K562 (cell line): ENCODE measurements at regions not wholly inside any gene's neighbourhood (a gene's known extent, or its start where the extent isn't known, plus 50 kb on each side); places are given as distances from the start of the nearest gene placed in this dataset.

Experiments used
- ATAC-seq: fragments of 200-7000 bp; cut with Tn5 transposase; 3 replicates; pipeline ENCODE4 v1.9.1; 2020; ENCODE audit warnings: moderate library complexity
- BruUV-seq: library from RNA; stranded (reverse); fragments of 400-500 nt; replicated peaks from 2 replicates; lab custom pipeline; 2021; lab: Mats Ljungman, UMichigan
- CTCF ChIA-PET: fragments of 300-600 bp; formaldehyde crosslinking; extraction: SDS; loops from one replicate; lab custom pipeline; 2021; ENCODE audit warnings: low intra/inter-chr PET ratio; lab: Yijun Ruan, JAX
- POLR2A ChIA-PET: fragments of 300-600, 350-650 bp; sonication (Branson Sonifier 250); formaldehyde crosslinking; extraction: SDS; loops from one replicate; lab custom pipeline; 2021; ENCODE audit warnings: antibody characterized with exemption, inconsistent platforms; lab: Yijun Ruan, JAX
- DNase-seq, 4 experiments: peaks; one replicate each; pipeline versions ENCODE4 v3.0.0 to v3.0.0-alpha.2; 2011 to 2018; ENCODE audit warnings: low spot score in 3 of 4, mixed read lengths in 3 of 4; ENCODE audit errors: extremely low read depth in 1 of 4
- FAIRE-seq: peaks from 2 replicates; lab custom pipeline; 2011; peaks lifted over from hg19 to GRCh38; lab: Jason Lieb, UNC
- H2AFZ ChIP-seq: 2 replicates; pipeline ENCODE4 v1.6.0; 2011; ENCODE audit warnings: low read depth, low read length, control low read depth, inconsistent platforms
- H3K27ac ChIP-seq: fragments of 200-600 bp; 3 replicates; pipeline ENCODE4 v1.8.0; 2011; ENCODE audit warnings: low read depth, mild to moderate bottlenecking, control low read depth, inconsistent platforms, low read length, moderate library complexity, mixed read lengths; ENCODE audit errors: extremely low read depth
- H3K27me3 ChIP-seq, 2 experiments: fragments of 300-600 bp in 1 of 2; 2 replicates in 1 of 2; 3 replicates in 1 of 2; pipeline versions ENCODE4 v1.6.0 to v1.8.0; 2011; ENCODE audit warnings: inconsistent platforms in 2 of 2, low read length in 2 of 2, mild to moderate bottlenecking in 1 of 2, mixed read lengths in 1 of 2, moderate library complexity in 1 of 2; ENCODE audit not compliant: control insufficient read depth in 2 of 2, insufficient read depth in 2 of 2
- H3K36me3 ChIP-seq: fragments of 300-600 bp; 3 replicates; pipeline ENCODE4 v1.8.0; 2011; ENCODE audit warnings: mild to moderate bottlenecking, low read length, inconsistent platforms; ENCODE audit not compliant: control insufficient read depth, insufficient read depth
- H3K4me1 ChIP-seq, 2 experiments: fragments of 200-600 bp in 1 of 2; replicated peaks in 1 of 2; 2 replicates in 1 of 2; 3 replicates in 1 of 2; pipeline versions ENCODE4 v1.5.1 to v1.8.0; 2011; ENCODE audit warnings: inconsistent platforms in 2 of 2, low read length in 2 of 2, mild to moderate bottlenecking in 1 of 2, mixed read lengths in 1 of 2, moderate library complexity in 1 of 2; ENCODE audit not compliant: control insufficient read depth in 2 of 2, insufficient read depth in 2 of 2
- H3K4me2 ChIP-seq: 2 replicates; pipeline ENCODE4 v1.6.1; 2011; ENCODE audit warnings: low read length, control low read depth, inconsistent platforms, mixed read lengths; ENCODE audit not compliant: insufficient read depth
- H3K4me3 ChIP-seq: fragments of 200-600 bp; sonication (generic), shearing (Covaris generic); 2 replicates; pipeline ENCODE4 v1.5.1; 2016; ENCODE audit warnings: control low read depth, inconsistent platforms
- H3K79me2 ChIP-seq: fragments of 200-600 bp; 3 replicates; pipeline ENCODE4 v1.8.0; 2011; ENCODE audit warnings: low read length, inconsistent platforms; ENCODE audit not compliant: control insufficient read depth, insufficient read depth
- H3K9ac ChIP-seq, 2 experiments: 2 replicates each; pipeline versions ENCODE4 v1.6.0 to v1.6.1; 2011; ENCODE audit warnings: low read depth in 2 of 2, low read length in 2 of 2, control low read depth in 1 of 2, inconsistent platforms in 1 of 2, mild to moderate bottlenecking in 1 of 2, mixed read lengths in 1 of 2; ENCODE audit not compliant: insufficient read depth in 1 of 2
- H3K9me1 ChIP-seq: one replicate; pipeline ENCODE4 v1.6.0; 2011; ENCODE audit warnings: inconsistent platforms, mild to moderate bottlenecking, low read length, moderate library complexity; ENCODE audit not compliant: control insufficient read depth, insufficient read depth
- H3K9me3 ChIP-seq: replicated peaks from 2 replicates; pipeline ENCODE4 v1.5.1; 2011; ENCODE audit warnings: low read depth, low read length, inconsistent platforms; ENCODE audit not compliant: control insufficient read depth, insufficient read depth
- H4K20me1 ChIP-seq: replicated peaks from 2 replicates; pipeline ENCODE4 v1.6.1; 2011; ENCODE audit warnings: low read length, inconsistent platforms, mixed read lengths; ENCODE audit not compliant: control insufficient read depth, insufficient read depth
- ELF2 ChIP-seq: fragments of 250-450 bp; sonication (Bioruptor Pico); IDR thresholded peaks from 2 replicates; pipeline ENCODE4 v1.5.0; 2021; ENCODE audit warnings: mild to moderate bottlenecking
- FOS ChIP-seq: IDR thresholded peaks from 3 replicates; pipeline ENCODE4 v1.6.1; 2011; ENCODE audit not compliant: insufficient read length; ENCODE audit errors: extremely low read depth
- HSF4 ChIP-seq: fragments of 250-450 bp; sonication (Bioruptor Pico); IDR thresholded peaks from 2 replicates; pipeline ENCODE4 v2.1.2; 2022; ENCODE audit warnings: mild to moderate bottlenecking, moderate library complexity, borderline replicate concordance
- SLC30A9 ChIP-seq: fragments of 250-450 bp; sonication (Bioruptor Pico); IDR thresholded peaks from 2 replicates; pipeline ENCODE4 v1.8.0; 2022; ENCODE audit warnings: mild to moderate bottlenecking, moderate library complexity
- ZFP1 ChIP-seq: fragments of 450-650 bp; formaldehyde crosslinking; IDR thresholded peaks from 2 replicates; pipeline ENCODE4 v1.4.0; 2020; ENCODE audit warnings: mild to moderate bottlenecking, mixed read lengths
- WGBS: fragments of 100-300 bp; shearing (Covaris generic); methylation state at CpG from one replicate; pipeline ENCODE4 v1.1.6; 2016; ENCODE audit warnings: low coverage, mixed read lengths; ENCODE audit not compliant: insufficient coverage; ENCODE audit errors: missing lambda C conversion rate; 5-methylcytosine and 5-hydroxymethylcytosine counted together
- in situ Hi-C: fragments of 300-500 bp; cut with MboI; formaldehyde crosslinking; loops from 4 replicates; pipeline ENCODE4 v1.15.0; 2018; ENCODE audit warnings: inconsistent platforms, mixed read lengths
- intact Hi-C: fragments of 100-400 bp; cut with micrococcal nuclease; formaldehyde crosslinking; loops from 2 replicates; pipeline ENCODE4 v1.14.2; 2022
- TF ChIP-seq, protein P1 (sequence below): sonication (generic); formaldehyde crosslinking; IDR thresholded peaks from 2 replicates; pipeline ENCODE4 v1.8.1; 2023; ENCODE audit warnings: mild to moderate bottlenecking, missing genetic modification reagents, moderate library complexity
- TF ChIP-seq, protein P2 (sequence below): sonication (generic); formaldehyde crosslinking; IDR thresholded peaks from 2 replicates; pipeline ENCODE4 v1.8.1; 2023; ENCODE audit warnings: mild to moderate bottlenecking, missing genetic modification reagents
- TF ChIP-seq, protein P3 (sequence below): sonication (generic); formaldehyde crosslinking; IDR thresholded peaks from 2 replicates; pipeline ENCODE4 v1.8.0; 2022; ENCODE audit warnings: missing genetic modification reagents, mild to moderate bottlenecking, borderline replicate concordance
- TF ChIP-seq, protein P4 (sequence below): sonication (generic); formaldehyde crosslinking; IDR thresholded peaks from 2 replicates; pipeline ENCODE4 v1.8.0; 2023; ENCODE audit warnings: mild to moderate bottlenecking, missing genetic modification reagents

DNA sequence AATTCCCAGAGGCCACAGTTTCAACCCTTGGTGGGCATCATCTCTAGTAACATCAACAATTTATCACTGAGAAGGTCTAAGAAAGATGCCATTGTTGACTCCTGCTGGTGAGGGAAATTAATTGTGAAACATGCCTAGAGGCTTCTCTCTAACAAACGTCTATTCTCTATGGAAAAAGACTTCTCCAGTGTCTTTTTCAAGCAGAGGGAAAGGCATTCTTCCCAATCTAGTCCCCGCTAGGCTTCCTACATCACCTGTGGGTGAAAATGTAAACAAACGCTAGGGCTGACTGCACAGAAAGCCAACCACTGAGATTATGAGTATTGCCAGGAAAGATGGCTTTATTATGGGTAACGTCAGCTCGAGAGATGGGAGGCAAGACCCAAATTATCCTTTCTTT is 677.4 kb downstream of the NCAM2 start:
- no peaks in the 10 kb centered on the region for H3K9me3 ChIP-seq
- in situ Hi-C loops (loop anchor here (25.0 kb wide), 1 partner anchor 663 kb away; no protein-coding TSS in a partner anchor), intact Hi-C loops (no loop called here)
- H3K9me1 ChIP-seq: no peaks in the 10 kb centered on the region
- H3K4me3 ChIP-seq: no peak overlapping the region
- H3K9ac ChIP-seq: no peak overlapping the region
- BruUV-seq: no TSS peak
- H3K36me3 ChIP-seq: no peaks in the 10 kb centered on the region
- no peak for ATAC-seq
- H2AFZ ChIP-seq: no peak overlapping the region
- CTCF ChIA-PET: no interaction called here
- 0% methylated on average over 5 of the region's 5 CpGs for whole genome bisulfite sequencing
- no peak for FAIRE-seq
- POLR2A ChIA-PET: no interaction called here
- no peaks in the 10 kb centered on the region for H3K4me1 ChIP-seq
- H3K27ac ChIP-seq: no peak overlapping the region
- H3K4me2 ChIP-seq: no peak overlapping the region
- H3K27me3 ChIP-seq: no peaks in the 10 kb centered on the region
- H3K79me2 ChIP-seq: no peaks in the 10 kb centered on the region
- H4K20me1 ChIP-seq: no peaks in the 10 kb centered on the region
- no peak for DNase-seq
- TF ChIP-seq ELF2 (no peak), FOS (no peak), SLC30A9 (CRISPR knock-in tag) (no peak), HSF4 (CRISPR knock-in tag) (no peak), ZFP1 (CRISPR knock-in tag) (no peak)
- TF ChIP-seq, protein P1, sequence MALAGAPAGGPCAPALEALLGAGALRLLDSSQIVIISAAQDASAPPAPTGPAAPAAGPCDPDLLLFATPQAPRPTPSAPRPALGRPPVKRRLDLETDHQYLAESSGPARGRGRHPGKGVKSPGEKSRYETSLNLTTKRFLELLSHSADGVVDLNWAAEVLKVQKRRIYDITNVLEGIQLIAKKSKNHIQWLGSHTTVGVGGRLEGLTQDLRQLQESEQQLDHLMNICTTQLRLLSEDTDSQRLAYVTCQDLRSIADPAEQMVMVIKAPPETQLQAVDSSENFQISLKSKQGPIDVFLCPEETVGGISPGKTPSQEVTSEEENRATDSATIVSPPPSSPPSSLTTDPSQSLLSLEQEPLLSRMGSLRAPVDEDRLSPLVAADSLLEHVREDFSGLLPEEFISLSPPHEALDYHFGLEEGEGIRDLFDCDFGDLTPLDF (CRISPR knock-in tag): no peak
- TF ChIP-seq, protein P2, sequence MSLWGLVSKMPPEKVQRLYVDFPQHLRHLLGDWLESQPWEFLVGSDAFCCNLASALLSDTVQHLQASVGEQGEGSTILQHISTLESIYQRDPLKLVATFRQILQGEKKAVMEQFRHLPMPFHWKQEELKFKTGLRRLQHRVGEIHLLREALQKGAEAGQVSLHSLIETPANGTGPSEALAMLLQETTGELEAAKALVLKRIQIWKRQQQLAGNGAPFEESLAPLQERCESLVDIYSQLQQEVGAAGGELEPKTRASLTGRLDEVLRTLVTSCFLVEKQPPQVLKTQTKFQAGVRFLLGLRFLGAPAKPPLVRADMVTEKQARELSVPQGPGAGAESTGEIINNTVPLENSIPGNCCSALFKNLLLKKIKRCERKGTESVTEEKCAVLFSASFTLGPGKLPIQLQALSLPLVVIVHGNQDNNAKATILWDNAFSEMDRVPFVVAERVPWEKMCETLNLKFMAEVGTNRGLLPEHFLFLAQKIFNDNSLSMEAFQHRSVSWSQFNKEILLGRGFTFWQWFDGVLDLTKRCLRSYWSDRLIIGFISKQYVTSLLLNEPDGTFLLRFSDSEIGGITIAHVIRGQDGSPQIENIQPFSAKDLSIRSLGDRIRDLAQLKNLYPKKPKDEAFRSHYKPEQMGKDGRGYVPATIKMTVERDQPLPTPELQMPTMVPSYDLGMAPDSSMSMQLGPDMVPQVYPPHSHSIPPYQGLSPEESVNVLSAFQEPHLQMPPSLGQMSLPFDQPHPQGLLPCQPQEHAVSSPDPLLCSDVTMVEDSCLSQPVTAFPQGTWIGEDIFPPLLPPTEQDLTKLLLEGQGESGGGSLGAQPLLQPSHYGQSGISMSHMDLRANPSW (CRISPR knock-in tag): no peak
- TF ChIP-seq, protein P3, sequence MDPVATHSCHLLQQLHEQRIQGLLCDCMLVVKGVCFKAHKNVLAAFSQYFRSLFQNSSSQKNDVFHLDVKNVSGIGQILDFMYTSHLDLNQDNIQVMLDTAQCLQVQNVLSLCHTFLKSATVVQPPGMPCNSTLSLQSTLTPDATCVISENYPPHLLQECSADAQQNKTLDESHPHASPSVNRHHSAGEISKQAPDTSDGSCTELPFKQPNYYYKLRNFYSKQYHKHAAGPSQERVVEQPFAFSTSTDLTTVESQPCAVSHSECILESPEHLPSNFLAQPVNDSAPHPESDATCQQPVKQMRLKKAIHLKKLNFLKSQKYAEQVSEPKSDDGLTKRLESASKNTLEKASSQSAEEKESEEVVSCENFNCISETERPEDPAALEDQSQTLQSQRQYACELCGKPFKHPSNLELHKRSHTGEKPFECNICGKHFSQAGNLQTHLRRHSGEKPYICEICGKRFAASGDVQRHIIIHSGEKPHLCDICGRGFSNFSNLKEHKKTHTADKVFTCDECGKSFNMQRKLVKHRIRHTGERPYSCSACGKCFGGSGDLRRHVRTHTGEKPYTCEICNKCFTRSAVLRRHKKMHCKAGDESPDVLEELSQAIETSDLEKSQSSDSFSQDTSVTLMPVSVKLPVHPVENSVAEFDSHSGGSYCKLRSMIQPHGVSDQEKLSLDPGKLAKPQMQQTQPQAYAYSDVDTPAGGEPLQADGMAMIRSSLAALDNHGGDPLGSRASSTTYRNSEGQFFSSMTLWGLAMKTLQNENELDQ (CRISPR knock-in tag): no peak
- TF ChIP-seq, protein P4, sequence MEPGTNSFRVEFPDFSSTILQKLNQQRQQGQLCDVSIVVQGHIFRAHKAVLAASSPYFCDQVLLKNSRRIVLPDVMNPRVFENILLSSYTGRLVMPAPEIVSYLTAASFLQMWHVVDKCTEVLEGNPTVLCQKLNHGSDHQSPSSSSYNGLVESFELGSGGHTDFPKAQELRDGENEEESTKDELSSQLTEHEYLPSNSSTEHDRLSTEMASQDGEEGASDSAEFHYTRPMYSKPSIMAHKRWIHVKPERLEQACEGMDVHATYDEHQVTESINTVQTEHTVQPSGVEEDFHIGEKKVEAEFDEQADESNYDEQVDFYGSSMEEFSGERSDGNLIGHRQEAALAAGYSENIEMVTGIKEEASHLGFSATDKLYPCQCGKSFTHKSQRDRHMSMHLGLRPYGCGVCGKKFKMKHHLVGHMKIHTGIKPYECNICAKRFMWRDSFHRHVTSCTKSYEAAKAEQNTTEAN (CRISPR knock-in tag): no peak
